Endothelial cell of umbilical vein (primary cell): ENCODE measurements at regions not wholly inside any gene's neighbourhood (a gene's known extent, or its start where the extent isn't known, plus 50 kb on each side); places are given as distances from the start of the nearest gene placed in this dataset.

ENCODE experiments used
- BruUV-seq: library from RNA; stranded (reverse); fragments of 400-500 nt; replicated peaks from 2 replicates; lab custom pipeline; 2021; lab: Mats Ljungman, UMichigan
- CTCF ChIA-PET: fragments of 300-600, 350-600 bp; sonication (Branson Sonifier 250); formaldehyde crosslinking; loops from one replicate; lab custom pipeline; 2021; ENCODE audit warnings: antibody characterized with exemption, inconsistent platforms; lab: Charles Lee
- POLR2A ChIA-PET: fragments of 300-600, 350-600 bp; sonication (Branson Sonifier 250); formaldehyde crosslinking; loops from one replicate; lab custom pipeline; 2021; ENCODE audit warnings: antibody characterized with exemption, inconsistent platforms; lab: Charles Lee
- DNase-seq: peaks from one replicate; pipeline ENCODE4 v3.0.0-alpha.2; 2011; ENCODE audit warnings: low read depth, low spot score
- FAIRE-seq: peaks from 2 replicates; lab custom pipeline; 2011; peaks lifted over from hg19 to GRCh38; lab: Jason Lieb, UNC
- H2AFZ ChIP-seq: 2 replicates; pipeline ENCODE4 v1.6.0; 2012; ENCODE audit warnings: low read depth, low read length, control low read depth, inconsistent platforms
- H3K27ac ChIP-seq: 2 replicates; pipeline ENCODE4 v1.5.1; 2011; ENCODE audit warnings: low read depth, mild to moderate bottlenecking, control low read depth, low read length, moderate library complexity; ENCODE audit not compliant: insufficient read depth
- H3K27me3 ChIP-seq, 2 experiments: 2 replicates each; pipeline versions ENCODE4 v1.6.0 to v1.6.1; 2011; ENCODE audit warnings: low read length in 2 of 2, mixed read lengths in 1 of 2; ENCODE audit not compliant: control insufficient read depth in 2 of 2, insufficient read depth in 2 of 2
- H3K36me3 ChIP-seq, 2 experiments: 2 replicates in 1 of 2; 3 replicates in 1 of 2; pipeline ENCODE4 v1.5.1; 2011; ENCODE audit warnings: low read length in 2 of 2, mild to moderate bottlenecking in 1 of 2, moderate library complexity in 1 of 2; ENCODE audit not compliant: control insufficient read depth in 2 of 2, insufficient read depth in 2 of 2; ENCODE audit errors: extremely low read depth in 1 of 2
- H3K4me1 ChIP-seq: 3 replicates; pipeline ENCODE4 v1.5.1; 2011; ENCODE audit warnings: mild to moderate bottlenecking, low read length; ENCODE audit not compliant: control insufficient read depth, insufficient read depth; ENCODE audit errors: extremely low read depth
- H3K4me2 ChIP-seq: 2 replicates; pipeline ENCODE4 v1.6.1; 2011; ENCODE audit warnings: low read length, control low read depth, mixed read lengths; ENCODE audit not compliant: insufficient read depth
- H3K4me3 ChIP-seq, 3 experiments: fragments of 200-600 bp in 1 of 3; sonication (generic), shearing (Covaris generic) in 1 of 3; replicated peaks in 1 of 3; 2 replicates each; pipeline ENCODE4 v1.5.1; 2011 to 2016; ENCODE audit warnings: control low read depth in 3 of 3, low read length in 3 of 3, mild to moderate bottlenecking in 2 of 3, inconsistent platforms in 1 of 3, low read depth in 1 of 3, moderate library complexity in 1 of 3; ENCODE audit not compliant: insufficient read depth in 1 of 3
- H3K79me2 ChIP-seq: 2 replicates; pipeline ENCODE4 v1.6.0; 2012; ENCODE audit warnings: low read length, inconsistent platforms; ENCODE audit not compliant: control insufficient read depth, insufficient read depth
- H3K9ac ChIP-seq: replicated peaks from 2 replicates; pipeline ENCODE3; 2011; ENCODE audit warnings: low read length, control low read depth; ENCODE audit not compliant: insufficient read depth; ENCODE audit errors: extremely low read depth
- H3K9me1 ChIP-seq: replicated peaks from 3 replicates; pipeline ENCODE4 v1.6.0; 2011; ENCODE audit warnings: mild to moderate bottlenecking, low read length; ENCODE audit not compliant: control insufficient read depth, insufficient read depth; ENCODE audit errors: extremely low read depth
- H3K9me3 ChIP-seq: replicated peaks from 2 replicates; pipeline ENCODE4 v1.5.1; 2012; ENCODE audit warnings: low read length, inconsistent platforms; ENCODE audit not compliant: control insufficient read depth, insufficient read depth
- H4K20me1 ChIP-seq: replicated peaks from 2 replicates; pipeline ENCODE3; 2011; ENCODE audit warnings: mild to moderate bottlenecking, low read length; ENCODE audit not compliant: control insufficient read depth, insufficient read depth; ENCODE audit errors: extremely low read depth
- EZH2 ChIP-seq: IDR thresholded peaks from 2 replicates; pipeline ENCODE4 v1.6.1; 2012; ENCODE audit warnings: borderline replicate concordance, low read depth, mild to moderate bottlenecking, moderate library complexity, low read length, inconsistent platforms; ENCODE audit not compliant: severe bottlenecking
- FOS ChIP-seq: IDR thresholded peaks from 2 replicates; pipeline ENCODE4 v1.6.1; 2011; ENCODE audit warnings: mild to moderate bottlenecking, low read length, moderate library complexity, borderline replicate concordance; ENCODE audit not compliant: insufficient read depth
- GATA2 ChIP-seq: IDR thresholded peaks from 2 replicates; pipeline ENCODE4 v1.7.0; 2011; ENCODE audit warnings: low read depth, mild to moderate bottlenecking, moderate library complexity, mixed read lengths, low read length; ENCODE audit not compliant: insufficient read length, insufficient read depth
- JUN ChIP-seq: IDR thresholded peaks from 2 replicates; pipeline ENCODE4 v1.6.1; 2011; ENCODE audit warnings: borderline replicate concordance, low read depth; ENCODE audit not compliant: insufficient read length, insufficient read depth
- MYC ChIP-seq: IDR thresholded peaks from one replicate; pipeline ENCODE4 v1.6.1; 2011; ENCODE audit warnings: mild to moderate bottlenecking, low read depth, low read length
- POLR2A ChIP-seq: IDR thresholded peaks from 2 replicates; pipeline ENCODE4 v1.6.1; 2012; ENCODE audit warnings: low read depth, mild to moderate bottlenecking, control low read depth, low read length
- POLR2AphosphoS5 ChIP-seq: IDR thresholded peaks from 2 replicates; pipeline ENCODE4 v1.6.1; 2012; ENCODE audit warnings: low read depth, mild to moderate bottlenecking, control low read depth, low read length, moderate library complexity; ENCODE audit not compliant: insufficient read depth
- dilution Hi-C: fragments of 300-500 bp; cut with MboI; formaldehyde crosslinking; loops from one replicate; pipeline ENCODE4 v1.15.0; 2019; ENCODE audit warnings: low sequenced_read_pairs; ENCODE audit not compliant: extremely low pct_ligation_motif_present
- intact Hi-C: fragments of 100-400 bp; cut with micrococcal nuclease; formaldehyde crosslinking; loops from one replicate; pipeline ENCODE4 v1.10.0; 2022
- TF ChIP-seq, protein P1 (sequence below): IDR thresholded peaks from 2 replicates; pipeline ENCODE4 v1.6.1; 2011; ENCODE audit not compliant: insufficient read depth, insufficient read length
- TF ChIP-seq, protein P2 (sequence below), 2 donors: IDR thresholded peaks; 1 replicate in 1 of 2; 2 replicates in 1 of 2; pipeline ENCODE4 v1.5.1; 2011; ENCODE audit warnings: low read length in 2 of 2, mild to moderate bottlenecking in 2 of 2, moderate library complexity in 2 of 2, control low read depth in 1 of 2, inconsistent platforms in 1 of 2, low read depth in 1 of 2; ENCODE audit not compliant: insufficient read depth in 1 of 2; ENCODE audit errors: extremely low read depth in 1 of 2

DNA sequence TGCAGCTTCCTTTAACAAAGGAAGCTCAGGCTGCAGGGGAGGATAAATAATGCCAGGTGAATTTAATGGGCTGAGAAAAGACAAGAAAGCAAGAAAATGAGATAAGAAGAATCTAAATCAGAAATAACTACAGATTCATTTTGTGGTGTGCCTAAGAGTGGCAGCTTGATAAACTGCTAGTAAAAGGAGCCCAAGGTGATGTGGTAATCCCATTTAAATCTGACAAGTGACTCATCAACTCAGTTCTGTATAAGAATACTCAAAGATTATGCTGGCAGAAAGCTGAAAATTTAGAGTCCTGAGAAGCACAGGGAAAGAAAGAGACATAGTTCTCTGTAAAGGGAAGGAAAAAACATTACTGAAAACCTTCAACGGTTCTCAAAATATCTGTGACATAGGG is 109.4 kb upstream of the PDE1C start:
- Histone ChIP-seq H3K27ac (no peak overlapping the region), H4K20me1 (no peaks in the 10 kb centered on the region), H3K9ac (no peak overlapping the region), H3K36me3 (no peaks in the 10 kb centered on the region), H3K9me3 (no peaks in the 10 kb centered on the region), H3K9me1 (no peaks in the 10 kb centered on the region), H3K27me3 (peaks cover 0 to 8% of the 10 kb centered on the region in 2 experiments), H3K4me3 (no peak overlapping the region), H2AFZ (no peak overlapping the region), H3K79me2 (no peaks in the 10 kb centered on the region), H3K4me1 (no peaks in the 10 kb centered on the region), H3K4me2 (no peak overlapping the region)
- intact Hi-C loops = no loop called here
- no TSS peak for BruUV-seq
- TF ChIP-seq POLR2A = no peak
- no peak for TF ChIP-seq MYC
- TF ChIP-seq GATA2 = no peak
- no peak for TF ChIP-seq EZH2
- TF ChIP-seq, protein P1, sequence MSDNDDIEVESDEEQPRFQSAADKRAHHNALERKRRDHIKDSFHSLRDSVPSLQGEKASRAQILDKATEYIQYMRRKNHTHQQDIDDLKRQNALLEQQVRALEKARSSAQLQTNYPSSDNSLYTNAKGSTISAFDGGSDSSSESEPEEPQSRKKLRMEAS = no peak
- no peak for TF ChIP-seq POLR2AphosphoS5
- TF ChIP-seq FOS = no peak
- TF ChIP-seq JUN = no peak
- TF ChIP-seq, protein P2, sequence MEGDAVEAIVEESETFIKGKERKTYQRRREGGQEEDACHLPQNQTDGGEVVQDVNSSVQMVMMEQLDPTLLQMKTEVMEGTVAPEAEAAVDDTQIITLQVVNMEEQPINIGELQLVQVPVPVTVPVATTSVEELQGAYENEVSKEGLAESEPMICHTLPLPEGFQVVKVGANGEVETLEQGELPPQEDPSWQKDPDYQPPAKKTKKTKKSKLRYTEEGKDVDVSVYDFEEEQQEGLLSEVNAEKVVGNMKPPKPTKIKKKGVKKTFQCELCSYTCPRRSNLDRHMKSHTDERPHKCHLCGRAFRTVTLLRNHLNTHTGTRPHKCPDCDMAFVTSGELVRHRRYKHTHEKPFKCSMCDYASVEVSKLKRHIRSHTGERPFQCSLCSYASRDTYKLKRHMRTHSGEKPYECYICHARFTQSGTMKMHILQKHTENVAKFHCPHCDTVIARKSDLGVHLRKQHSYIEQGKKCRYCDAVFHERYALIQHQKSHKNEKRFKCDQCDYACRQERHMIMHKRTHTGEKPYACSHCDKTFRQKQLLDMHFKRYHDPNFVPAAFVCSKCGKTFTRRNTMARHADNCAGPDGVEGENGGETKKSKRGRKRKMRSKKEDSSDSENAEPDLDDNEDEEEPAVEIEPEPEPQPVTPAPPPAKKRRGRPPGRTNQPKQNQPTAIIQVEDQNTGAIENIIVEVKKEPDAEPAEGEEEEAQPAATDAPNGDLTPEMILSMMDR (IDR thresholded peaks at IDR 0.05; ENCODE audit: extremely low read depth in 1 of 2, insufficient read depth in 1 of 2, low read depth in 1 of 2, low read length in 2 of 2) = no peak
- ChIA-PET POLR2A (no interaction called here), CTCF (interaction anchor here (0.7 to 1.3 kb wide), 2 partner anchors 31 to 145 kb away, joined by 3 to 4 read pairs; no protein-coding TSS in a partner anchor)
- DNase-seq (no peak), FAIRE-seq (no peak)
- dilution Hi-C loops = no loop called here
